Smooth muscle cell (in vitro differentiated cells): ENCODE measurements at regions not wholly inside any gene's neighbourhood (a gene's known extent, or its start where the extent isn't known, plus 50 kb on each side); places are given as distances from the start of the nearest gene placed in this dataset.

Experiments
- DNase-seq: peaks from one replicate; lab custom pipeline; 2025; ENCODE audit not compliant: unreplicated experiment; lab: John Stamatoyannopoulos, UW
- H2AFZ ChIP-seq: fragments of 200-600 bp; sonication (generic); 2 replicates; pipeline ENCODE4 v1.6.0; 2016; ENCODE audit warnings: antibody characterized with exemption, low read depth, mild to moderate bottlenecking
- H3F3A ChIP-seq: fragments of 200-600 bp; sonication (generic); 2 replicates; pipeline ENCODE4 v1.6.0; 2017; ENCODE audit warnings: antibody characterized with exemption, low read depth
- H3K27ac ChIP-seq: fragments of 200-600 bp; sonication (generic); 2 replicates; pipeline ENCODE4 v1.5.1; 2016; ENCODE audit warnings: low read depth, mild to moderate bottlenecking
- H3K27me3 ChIP-seq: fragments of 200-600 bp; sonication (generic); 2 replicates; pipeline ENCODE4 v1.6.1; 2016; ENCODE audit warnings: low read depth, mild to moderate bottlenecking
- H3K36me3 ChIP-seq: fragments of 200-600 bp; sonication (generic); 2 replicates; pipeline ENCODE4 v1.5.1; 2016; ENCODE audit warnings: low read depth
- H3K4me1 ChIP-seq: fragments of 200-600 bp; sonication (generic); 2 replicates; pipeline ENCODE4 v1.5.1; 2016; ENCODE audit warnings: low read depth
- H3K4me2 ChIP-seq: fragments of 200-600 bp; sonication (generic); 2 replicates; pipeline ENCODE4 v1.6.0; 2016; ENCODE audit warnings: mild to moderate bottlenecking
- H3K4me3 ChIP-seq: fragments of 200-600 bp; sonication (generic); 2 replicates; pipeline ENCODE4 v1.5.1; 2016; ENCODE audit warnings: mild to moderate bottlenecking
- H3K79me2 ChIP-seq: fragments of 200-600 bp; sonication (generic); 2 replicates; pipeline ENCODE4 v1.6.0; 2016; ENCODE audit warnings: low read depth, mild to moderate bottlenecking
- H3K9ac ChIP-seq: fragments of 200-600 bp; sonication (generic); 2 replicates; pipeline ENCODE4 v1.6.0; 2016; ENCODE audit warnings: low read depth
- H3K9me3 ChIP-seq: fragments of 200-600 bp; sonication (generic); replicated peaks from 2 replicates; pipeline ENCODE4 v1.5.1; 2016; ENCODE audit warnings: low read depth
- H4K20me1 ChIP-seq: fragments of 200-600 bp; sonication (generic); 2 replicates; pipeline ENCODE4 v1.6.0; 2016; ENCODE audit warnings: low read depth
- CTCF ChIP-seq: fragments of 200-600 bp; sonication (generic); IDR thresholded peaks from 2 replicates; pipeline ENCODE4 v1.5.1; 2017; ENCODE audit warnings: borderline replicate concordance, mild to moderate bottlenecking, antibody characterized with exemption; ENCODE audit not compliant: insufficient read depth, poor library complexity, severe bottlenecking
- WGBS: methylation state at CpG from one replicate; pipeline ENCODE4 v1.1.7; 2016; ENCODE audit warnings: low lambda C conversion rate; 5-methylcytosine and 5-hydroxymethylcytosine counted together

- no peaks in the 10 kb centered on the region for H3K9me3 ChIP-seq
- no peaks in the 10 kb centered on the region for H3K79me2 ChIP-seq
- H3K4me2 ChIP-seq: no peak overlapping the region
- H3K27me3 ChIP-seq: no peaks in the 10 kb centered on the region
- no peaks in the 10 kb centered on the region for H3K4me1 ChIP-seq
- H3K4me3 ChIP-seq: no peak overlapping the region
- H3K9ac ChIP-seq: no peak overlapping the region
- WGBS: 77% methylated on average over 8 of the region's 8 CpGs
- H4K20me1 ChIP-seq: no peaks in the 10 kb centered on the region
- H3K36me3 ChIP-seq: no peaks in the 10 kb centered on the region
- no peak for DNase-seq
- H3F3A ChIP-seq: no peaks in the 10 kb centered on the region
- no peak overlapping the region for H2AFZ ChIP-seq
- no peak for TF ChIP-seq CTCF
- no peak overlapping the region for H3K27ac ChIP-seq
These were observed 80.9 kb downstream of the IER5 start for GRCh38 chr1:181169281-181169865.

- H3K4me3 ChIP-seq: no peak overlapping the region
- no peaks in the 10 kb centered on the region for H3F3A ChIP-seq
- no peak overlapping the region for H2AFZ ChIP-seq
- H3K27ac ChIP-seq: no peak overlapping the region
- no peak for DNase-seq
- H3K9me3 ChIP-seq: no peaks in the 10 kb centered on the region
- no peaks in the 10 kb centered on the region for H3K27me3 ChIP-seq
- WGBS: 85% methylated on average over 3 of the region's 3 CpGs
- H4K20me1 ChIP-seq: no peaks in the 10 kb centered on the region
- H3K36me3 ChIP-seq: no peaks in the 10 kb centered on the region
- no peaks in the 10 kb centered on the region for H3K4me1 ChIP-seq
- TF ChIP-seq CTCF: no peak
- no peak overlapping the region for H3K9ac ChIP-seq
- no peak overlapping the region for H3K4me2 ChIP-seq
- H3K79me2 ChIP-seq: no peaks in the 10 kb centered on the region
These were observed 81.7 kb downstream of the IER5 start for GRCh38 chr1:181170194-181170593.

- no peak overlapping the region for H3K9ac ChIP-seq
- TF ChIP-seq CTCF: no peak
- no peak overlapping the region for H2AFZ ChIP-seq
- H3K4me2 ChIP-seq: no peak overlapping the region
- H4K20me1 ChIP-seq: no peaks in the 10 kb centered on the region
- H3K9me3 ChIP-seq: no peaks in the 10 kb centered on the region
- no peaks in the 10 kb centered on the region for H3K79me2 ChIP-seq
- 91% methylated on average over 1 of the region's 1 CpG for WGBS
- no peak for DNase-seq
- H3K4me3 ChIP-seq: no peak overlapping the region
- H3K27me3 ChIP-seq: no peaks in the 10 kb centered on the region
- no peak overlapping the region for H3K27ac ChIP-seq
- no peaks in the 10 kb centered on the region for H3F3A ChIP-seq
- H3K36me3 ChIP-seq: no peaks in the 10 kb centered on the region
- H3K4me1 ChIP-seq: no peaks in the 10 kb centered on the region
These were observed 83.6 kb downstream of the IER5 start for GRCh38 chr1:181172082-181172481.

- H3K27ac ChIP-seq: no peak overlapping the region
- no peaks in the 10 kb centered on the region for H3K9me3 ChIP-seq
- no peaks in the 10 kb centered on the region for H4K20me1 ChIP-seq
- no peaks in the 10 kb centered on the region for H3K27me3 ChIP-seq
- no peak overlapping the region for H3K4me2 ChIP-seq
- H3K79me2 ChIP-seq: no peaks in the 10 kb centered on the region
- no peaks in the 10 kb centered on the region for H3F3A ChIP-seq
- TF ChIP-seq CTCF: no peak
- H3K9ac ChIP-seq: no peak overlapping the region
- no peaks in the 10 kb centered on the region for H3K4me1 ChIP-seq
- H2AFZ ChIP-seq: no peak overlapping the region
- H3K4me3 ChIP-seq: no peak overlapping the region
- no peaks in the 10 kb centered on the region for H3K36me3 ChIP-seq
- DNase-seq: no peak
- WGBS: 79% methylated on average over 6 of the region's 6 CpGs
These were observed 85.4 kb downstream of the IER5 start for GRCh38 chr1:181173761-181174447.
